ENCODE measurements at regions not wholly inside any gene's neighbourhood (a gene's known extent, or its start where the extent isn't known, plus 50 kb on each side); places are given as distances from the start of the nearest gene placed in this dataset.

DNA sequence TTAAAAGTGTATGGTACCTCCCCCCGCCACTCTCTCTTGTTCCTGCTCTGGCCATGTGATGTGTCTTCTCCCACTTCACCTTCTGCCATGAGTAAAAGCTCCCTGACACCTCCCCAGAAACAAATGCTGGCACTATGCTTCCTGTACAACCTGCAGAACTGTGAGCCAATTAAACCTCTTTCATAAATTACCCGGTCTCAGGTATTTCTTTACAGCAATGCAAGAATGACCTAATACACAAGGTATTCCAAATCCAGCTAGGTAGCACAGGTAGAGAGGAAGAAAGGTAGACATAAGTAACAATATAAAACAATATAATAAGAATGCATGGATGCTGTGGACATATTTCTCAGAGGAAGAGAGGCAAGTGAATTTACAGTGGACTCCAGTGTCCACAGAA, 394.1 kb upstream of the ARID1B start:
- no peak for DNase-seq (ENCODE audit: low read depth in 1 of 2, low spot score in 1 of 2)

DNA sequence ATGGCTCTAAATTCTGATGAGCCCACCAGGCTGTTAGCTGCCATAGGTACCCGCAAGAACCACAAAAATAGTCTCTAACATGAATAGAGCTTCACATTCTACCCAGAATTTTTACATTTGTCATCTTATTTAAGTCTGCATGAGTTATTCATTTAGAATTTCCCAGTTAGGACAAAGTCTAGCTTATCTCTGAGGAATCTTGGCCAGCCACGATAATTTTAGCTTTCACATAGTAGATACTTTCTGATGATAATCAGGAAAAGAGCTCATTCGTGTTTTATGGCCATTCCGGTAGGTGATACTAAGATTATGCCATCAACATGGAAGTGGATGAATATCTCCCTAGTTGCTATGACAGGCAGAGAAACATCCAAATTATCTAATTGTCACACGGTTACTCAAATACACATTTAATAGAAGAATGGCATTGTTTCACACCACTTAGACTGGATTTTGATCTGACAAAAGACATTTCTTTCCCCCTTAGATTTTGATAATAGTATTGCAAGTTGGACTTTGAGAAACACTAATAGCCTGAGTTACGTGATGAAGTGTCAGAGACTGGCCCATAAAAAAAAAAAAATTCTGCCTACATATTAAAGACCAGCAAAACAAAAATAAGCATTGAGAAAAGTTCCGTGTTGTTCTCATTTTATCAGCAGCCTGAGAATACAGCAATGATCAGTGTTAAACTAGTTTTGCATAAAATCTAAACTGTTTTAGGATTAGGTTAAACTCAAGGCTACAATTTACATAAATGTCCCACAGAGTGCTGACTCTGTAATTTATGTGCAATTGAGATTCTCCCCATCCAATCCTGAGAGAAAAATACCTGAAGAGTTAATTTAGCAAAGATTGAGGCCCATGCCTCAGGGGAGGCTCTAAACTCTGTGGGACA, 397.5 kb upstream of the ARID1B start:
- no peak for DNase-seq (ENCODE audit: low read depth in 1 of 2, low spot score in 1 of 2)

DNA sequence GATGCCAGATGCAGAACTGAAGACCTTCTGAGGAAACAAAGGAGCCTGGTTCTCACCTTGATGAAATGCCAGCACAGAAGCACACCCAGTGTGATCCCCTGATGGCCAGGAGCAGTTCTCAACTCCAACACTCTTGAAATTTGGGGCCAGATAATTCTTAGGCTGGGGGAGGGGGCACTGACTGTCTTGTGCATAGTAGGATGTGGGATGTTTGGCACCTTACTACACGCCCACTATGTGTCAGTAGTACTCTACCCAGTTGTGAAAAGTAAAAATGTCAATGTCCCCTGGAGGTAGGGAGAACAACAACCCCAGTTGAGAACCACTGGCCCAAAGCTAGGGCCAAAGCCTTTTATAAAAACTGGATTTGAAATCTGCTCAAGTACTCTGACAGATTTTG, 398.3 kb upstream of the ARID1B start:
- DNase-seq (ENCODE audit: low read depth in 1 of 2, low spot score in 1 of 2): no peak

DNA sequence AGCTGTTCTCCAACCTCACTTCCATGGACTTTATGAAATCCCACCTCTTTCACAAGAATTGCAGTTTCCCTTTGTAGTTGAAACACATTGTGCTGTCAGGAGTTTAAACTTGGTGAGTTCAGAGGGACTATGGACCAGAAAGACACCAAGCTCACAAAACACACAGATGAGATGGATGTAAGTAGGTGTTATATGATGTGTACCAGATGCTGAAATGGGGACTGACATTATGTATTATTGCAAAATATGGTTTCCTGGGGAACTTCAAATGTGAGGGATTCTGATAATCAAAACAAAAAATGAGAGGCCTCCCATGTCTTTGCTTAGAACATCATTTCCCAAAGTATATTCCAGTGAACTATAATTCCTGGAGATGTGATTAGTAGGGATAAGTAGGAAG, 401.1 kb upstream of the ARID1B start:
- no peak for DNase-seq (ENCODE audit: low read depth in 1 of 2, low spot score in 1 of 2)

DNA sequence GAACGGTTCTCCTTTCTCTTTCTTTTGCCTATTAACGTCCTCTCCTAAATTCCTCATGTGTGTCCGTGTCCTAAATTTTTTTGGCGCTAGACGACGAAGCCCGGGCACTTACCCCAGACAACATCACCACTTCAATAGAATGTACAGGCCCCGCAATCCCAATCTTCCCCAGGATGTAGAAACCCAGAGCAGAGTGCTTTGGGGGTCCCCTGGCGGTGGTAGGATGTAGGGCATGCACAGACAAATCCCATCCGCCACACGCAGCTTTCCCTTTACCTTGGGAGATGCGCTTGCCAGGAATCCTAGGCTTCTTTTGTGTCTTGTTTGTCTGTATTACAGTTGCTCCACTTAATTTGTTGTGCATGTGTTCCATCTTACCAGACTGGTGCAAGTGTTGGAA, 417.3 kb upstream of the ARID1B start:
- no peak for DNase-seq (ENCODE audit: low read depth in 1 of 2, low spot score in 1 of 2)

DNA sequence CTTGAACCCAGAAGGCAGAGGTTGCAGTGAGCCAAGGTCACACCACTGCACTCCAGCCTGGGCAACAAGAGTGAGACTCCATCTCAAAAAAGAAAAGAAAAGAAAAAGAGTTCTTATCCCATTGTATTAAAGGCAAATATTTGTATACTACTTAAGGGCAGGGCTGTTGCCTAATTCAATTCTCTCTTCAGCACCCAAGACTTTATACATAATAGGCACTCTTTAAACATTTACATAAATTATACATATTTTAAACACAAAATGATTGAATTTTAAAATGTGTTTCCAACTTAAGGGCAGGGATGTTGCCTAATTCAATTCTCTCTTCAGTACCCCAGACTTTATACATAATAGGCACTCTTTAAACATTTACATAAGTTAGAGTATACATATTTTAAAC, 424.3 kb upstream of the ARID1B start:
- no peak for DNase-seq (ENCODE audit: low read depth in 1 of 2, low spot score in 1 of 2)

DNA sequence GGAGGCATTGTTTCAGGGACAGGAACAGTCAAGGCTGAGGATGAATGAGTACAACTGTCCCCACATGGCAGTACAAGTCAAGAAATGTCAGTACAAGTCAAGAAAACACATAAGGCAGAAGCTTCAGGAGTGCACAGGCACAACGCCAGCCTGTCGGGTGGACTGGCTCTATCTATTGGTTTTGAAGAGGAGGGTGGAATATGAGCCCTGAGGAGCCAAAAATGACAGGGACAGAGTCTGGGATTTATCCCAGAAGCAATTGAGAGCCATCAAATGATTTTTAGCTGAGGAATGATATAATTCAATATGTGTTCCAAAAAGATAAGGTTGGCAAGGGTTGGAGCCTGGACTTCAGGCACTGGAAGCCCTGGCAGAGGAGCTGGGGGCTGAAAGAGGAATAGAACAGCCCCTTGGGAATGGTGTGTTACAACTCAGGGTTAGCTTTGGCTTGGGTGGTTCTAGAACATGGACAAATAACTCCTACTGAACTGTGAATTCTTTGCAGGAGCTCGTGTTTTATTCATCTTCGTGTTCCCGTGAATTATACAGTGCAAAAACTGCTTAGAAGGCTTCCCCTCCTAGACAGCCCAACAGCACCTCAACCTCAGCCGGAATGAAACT, 425.7 kb upstream of the ARID1B start:
- DNase-seq (ENCODE audit: low read depth in 1 of 2, low spot score in 1 of 2): no peak

DNA sequence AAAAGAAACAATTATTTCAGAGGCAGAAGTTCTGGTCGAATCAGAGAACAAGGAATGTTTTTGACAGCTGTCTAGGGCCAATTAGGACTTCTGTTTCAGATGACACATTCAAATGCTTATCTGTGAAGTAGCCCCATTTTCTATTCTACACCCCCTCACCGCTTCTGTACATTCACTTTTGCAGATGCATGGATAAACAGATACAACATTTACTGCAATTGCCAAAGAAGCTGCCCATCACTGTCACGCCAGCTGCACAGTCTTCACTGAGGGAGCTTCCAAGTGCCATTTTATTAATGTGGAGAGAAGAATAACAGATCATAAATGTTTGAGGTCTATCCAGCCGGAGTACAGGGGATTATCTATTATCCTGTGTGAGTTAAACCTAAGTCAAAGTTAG, 426.8 kb upstream of the ARID1B start:
- no peak for DNase-seq (ENCODE audit: low read depth in 1 of 2, low spot score in 1 of 2)

DNA sequence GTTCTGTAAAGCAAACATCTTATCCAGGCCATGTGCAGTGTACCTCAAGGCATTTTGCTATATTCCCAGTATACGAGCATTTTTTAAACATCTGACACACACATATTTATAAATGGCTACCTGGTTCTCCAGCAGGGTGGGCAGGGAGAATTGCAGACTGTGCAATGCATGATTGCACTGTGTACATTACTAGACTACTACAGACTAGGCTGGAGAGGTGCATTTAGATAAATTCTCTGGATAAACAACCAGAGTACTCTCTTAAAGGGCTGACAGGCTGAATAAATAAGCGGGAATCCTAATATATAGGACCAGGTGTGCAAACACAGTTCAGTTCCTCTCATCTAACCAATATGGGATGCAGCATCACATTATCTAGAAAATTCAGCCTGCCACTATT, 428.3 kb upstream of the ARID1B start:
- no peak for DNase-seq (ENCODE audit: low read depth in 1 of 2, low spot score in 1 of 2)

DNA sequence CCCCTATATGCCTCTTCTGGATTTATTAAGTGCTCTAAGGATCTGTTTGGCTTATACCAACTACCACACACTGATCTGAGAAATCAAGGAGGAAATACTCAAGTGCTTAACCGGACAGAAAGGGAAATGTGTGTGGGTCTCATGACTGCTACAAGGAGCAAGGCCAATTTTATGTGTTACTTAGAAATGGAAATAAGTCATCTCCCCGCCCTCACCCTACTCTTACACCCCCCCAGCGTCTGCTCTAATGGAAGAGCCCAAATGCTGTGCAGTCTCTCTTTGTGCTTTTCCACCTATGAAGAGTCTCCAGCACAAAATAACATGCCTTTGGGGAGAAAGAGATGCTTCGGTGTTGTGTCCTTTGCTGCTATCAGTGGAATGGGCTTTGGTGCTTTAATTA, 428.8 kb upstream of the ARID1B start:
- DNase-seq (ENCODE audit: low read depth in 1 of 2, low spot score in 1 of 2): no peak

DNA sequence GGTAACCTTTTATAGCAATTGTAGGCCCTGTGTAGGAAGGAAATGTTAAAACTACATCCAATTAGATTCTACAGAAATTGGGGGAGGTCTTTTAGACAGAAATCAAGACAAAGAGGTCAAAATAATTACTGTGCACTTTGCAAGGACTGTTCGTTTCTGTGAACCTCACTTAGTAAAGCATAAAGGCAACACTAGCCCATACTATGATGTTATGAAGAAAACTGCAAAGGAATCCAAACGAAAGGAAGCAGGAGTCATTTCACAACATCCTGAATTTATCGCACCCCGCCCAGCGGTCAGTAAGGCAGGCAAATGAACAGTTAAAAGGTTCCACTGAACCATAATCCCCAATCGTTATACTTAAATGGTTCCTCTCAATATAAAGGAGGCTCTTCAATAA, 429.5 kb upstream of the ARID1B start:
- no peak for DNase-seq (ENCODE audit: low read depth in 1 of 2, low spot score in 1 of 2)

DNA sequence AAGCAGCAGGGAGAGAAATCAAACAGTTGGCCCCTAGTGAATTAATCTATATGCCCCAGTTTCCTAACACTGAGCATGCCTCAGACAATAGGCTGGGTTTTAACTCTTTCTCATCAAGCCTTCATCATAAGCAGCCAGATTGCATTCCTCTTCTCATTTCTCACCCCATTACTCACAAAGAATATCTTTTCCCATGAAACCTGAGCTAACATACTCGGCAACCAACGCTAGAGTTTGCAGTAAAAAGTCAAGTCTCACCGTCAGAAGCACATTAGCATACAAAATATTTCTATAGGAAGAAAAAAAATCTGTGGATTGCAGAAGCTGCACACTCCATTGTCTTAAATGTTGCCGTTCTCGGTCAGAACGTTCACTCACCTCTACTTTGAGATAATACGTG, 429.9 kb upstream of the ARID1B start:
- DNase-seq (ENCODE audit: low read depth in 1 of 2, low spot score in 1 of 2): no peak

DNA sequence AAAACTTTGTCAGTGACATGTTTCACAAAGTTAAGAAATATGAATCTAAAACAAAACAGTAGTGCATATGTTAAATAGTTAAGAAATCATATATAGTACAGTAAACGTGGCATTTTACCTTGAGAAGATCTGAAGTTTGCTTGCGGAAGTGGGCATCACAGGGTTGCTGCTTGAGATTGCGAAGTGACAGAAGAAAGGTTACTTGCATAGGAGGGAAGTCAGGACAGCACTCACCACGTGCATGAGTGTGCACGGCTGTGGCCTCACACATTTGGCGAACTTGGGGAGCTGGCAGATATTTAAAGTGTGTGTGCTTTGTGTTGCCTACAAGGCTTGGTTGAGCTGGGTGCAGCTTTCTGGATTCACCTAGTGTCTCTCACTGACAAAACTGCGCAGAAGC, 431.5 kb upstream of the ARID1B start:
- no peak for DNase-seq (ENCODE audit: low read depth in 1 of 2, low spot score in 1 of 2)

DNA sequence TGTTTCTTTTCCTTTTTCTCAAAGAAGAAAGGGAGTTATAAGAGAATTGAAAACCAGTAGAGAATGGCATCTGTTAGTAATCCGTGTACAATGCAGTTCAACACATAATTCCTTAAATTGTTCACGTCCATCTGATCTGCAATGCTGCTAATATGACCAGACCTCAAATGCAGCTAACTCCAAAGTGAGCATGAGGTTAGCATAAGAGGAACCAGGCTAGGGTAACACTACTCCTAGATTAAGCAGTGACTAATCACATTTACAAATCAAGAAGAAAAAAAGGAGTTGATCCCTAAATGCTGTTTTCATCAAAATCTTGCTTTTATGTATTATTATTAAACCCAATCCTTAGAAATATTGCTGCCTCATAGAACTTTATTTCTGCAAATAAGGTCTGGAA, 432.7 kb upstream of the ARID1B start:
- no peak for DNase-seq (ENCODE audit: low read depth in 1 of 2, low spot score in 1 of 2)

DNA sequence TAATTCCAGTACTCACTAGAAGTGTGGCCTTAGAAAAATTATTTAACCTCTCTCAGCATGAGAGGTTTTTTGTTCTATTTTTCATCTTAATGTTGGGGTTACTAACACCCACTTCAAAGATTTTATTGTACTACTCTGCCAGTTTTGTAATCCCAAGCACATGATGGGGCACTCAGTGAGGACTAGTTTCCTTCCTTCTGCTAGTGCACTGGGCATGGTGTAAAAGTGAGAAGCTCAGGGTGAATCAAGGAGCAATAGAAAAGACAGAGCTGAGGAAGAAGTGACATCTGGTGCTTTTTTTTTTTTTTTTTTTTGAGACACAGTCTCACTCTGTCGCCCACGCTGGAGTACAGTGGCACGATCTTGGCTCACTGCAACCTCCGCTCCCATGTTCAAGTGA, 439.4 kb upstream of the ARID1B start:
- no peak for DNase-seq (ENCODE audit: low read depth in 1 of 2, low spot score in 1 of 2)

DNA sequence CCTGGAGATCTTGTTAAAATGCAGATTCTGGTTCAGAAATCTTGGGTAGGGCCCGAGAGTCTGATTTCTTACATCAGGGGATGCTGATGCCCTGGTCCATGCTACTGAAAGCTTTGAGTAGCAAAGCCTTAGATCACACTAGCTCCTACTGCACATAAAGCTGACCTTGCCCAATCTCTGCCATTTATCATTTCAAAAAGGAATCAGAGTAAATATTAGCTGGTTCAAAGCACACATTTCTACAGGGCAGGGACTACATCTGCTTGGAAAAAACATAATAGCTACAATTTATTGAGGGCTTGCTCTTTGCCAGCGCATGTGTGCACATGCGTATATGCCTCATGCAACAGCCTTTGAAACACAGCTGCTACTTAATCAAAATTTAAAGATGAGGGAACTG, 440.4 kb upstream of the ARID1B start:
- DNase-seq (ENCODE audit: low read depth in 1 of 2, low spot score in 1 of 2): no peak

DNA sequence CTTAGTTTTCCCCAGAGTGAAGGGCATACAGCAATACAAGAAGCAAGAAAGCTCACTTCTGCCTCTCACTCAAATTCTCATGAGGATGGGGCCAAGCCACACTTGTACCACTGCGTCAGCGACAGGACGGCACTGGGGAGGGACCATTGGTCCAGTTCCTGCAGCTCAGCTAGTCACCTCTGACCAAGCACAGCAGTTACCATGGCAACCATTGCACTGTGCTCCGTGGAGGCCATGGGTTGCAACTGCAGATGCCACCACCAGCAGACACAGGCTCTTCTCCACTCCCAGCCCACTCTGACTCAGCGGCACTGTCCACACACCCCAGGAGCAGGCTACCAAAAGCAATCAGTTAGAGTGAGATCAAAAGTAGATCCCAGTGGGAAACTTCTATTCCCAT, 441.1 kb upstream of the ARID1B start:
- no peak for DNase-seq (ENCODE audit: low read depth in 1 of 2, low spot score in 1 of 2)

DNA sequence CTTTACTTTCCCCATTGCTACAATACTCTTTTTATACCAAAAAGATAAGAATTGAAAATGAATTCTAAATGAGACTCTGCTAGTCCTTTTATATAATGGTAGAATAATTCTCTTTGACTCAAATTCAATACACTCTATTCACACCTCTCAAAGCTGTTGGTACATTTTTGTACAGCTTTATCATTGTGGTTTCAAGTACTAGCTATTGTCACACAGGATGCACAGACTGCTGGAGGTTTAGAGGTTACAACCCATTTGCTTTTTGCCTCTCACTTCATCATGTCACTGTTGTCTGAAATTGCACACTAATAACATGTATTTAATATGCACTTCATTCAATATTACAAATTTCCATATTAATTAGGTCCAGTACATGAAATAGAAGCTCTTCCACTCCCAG, 442.2 kb upstream of the ARID1B start:
- no peak for DNase-seq (ENCODE audit: low read depth in 1 of 2, low spot score in 1 of 2)

DNA sequence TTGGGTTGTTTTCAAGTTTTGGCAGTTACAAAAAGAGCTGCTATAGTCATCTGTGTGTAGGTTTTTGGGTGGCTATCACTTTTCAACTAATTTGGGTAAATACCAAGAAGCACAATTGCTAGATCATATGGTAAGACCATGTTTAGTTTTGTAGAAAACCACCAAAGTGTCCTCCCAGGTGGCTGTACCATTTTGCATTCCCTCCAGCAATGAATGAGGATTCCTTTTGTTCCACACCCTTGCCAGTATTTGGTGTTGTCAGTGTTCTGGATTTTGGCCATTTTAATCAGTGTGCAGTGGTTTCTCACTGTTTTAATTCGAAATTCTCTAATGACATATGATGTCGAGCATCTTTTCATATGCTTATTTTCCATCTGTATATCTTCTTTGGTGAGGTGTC, 457.5 kb upstream of the ARID1B start:
- DNase-seq (ENCODE audit: low read depth in 1 of 2, low spot score in 1 of 2): no peak

DNA sequence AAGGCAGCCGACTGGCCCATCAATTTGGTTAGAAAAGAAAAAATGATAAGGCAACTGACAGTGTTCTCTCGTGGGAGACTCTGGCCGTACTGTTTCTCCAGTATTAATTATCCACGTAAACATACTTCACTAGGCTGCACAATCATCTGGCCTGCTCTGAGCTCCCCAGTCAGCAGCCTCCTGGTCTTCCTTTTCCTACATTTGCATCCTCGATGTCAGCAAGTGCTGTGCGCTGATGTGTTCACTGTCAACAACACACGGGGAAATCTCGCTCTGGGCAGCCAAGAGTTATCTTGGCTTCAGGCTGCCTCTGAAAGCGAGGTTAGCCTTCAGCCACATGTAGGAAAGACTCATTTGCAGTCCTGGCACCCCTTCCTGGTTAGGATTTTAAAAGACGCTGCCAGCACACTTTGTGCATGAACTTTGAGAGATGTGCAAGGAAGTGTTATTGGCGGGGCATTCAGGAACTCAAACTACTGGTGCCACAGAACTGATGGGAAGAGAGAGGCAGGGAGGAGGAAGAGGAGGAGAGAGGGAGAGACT, 460.5 kb upstream of the ARID1B start:
- DNase-seq (ENCODE audit: low read depth in 1 of 2, low spot score in 1 of 2): no peak

DNA sequence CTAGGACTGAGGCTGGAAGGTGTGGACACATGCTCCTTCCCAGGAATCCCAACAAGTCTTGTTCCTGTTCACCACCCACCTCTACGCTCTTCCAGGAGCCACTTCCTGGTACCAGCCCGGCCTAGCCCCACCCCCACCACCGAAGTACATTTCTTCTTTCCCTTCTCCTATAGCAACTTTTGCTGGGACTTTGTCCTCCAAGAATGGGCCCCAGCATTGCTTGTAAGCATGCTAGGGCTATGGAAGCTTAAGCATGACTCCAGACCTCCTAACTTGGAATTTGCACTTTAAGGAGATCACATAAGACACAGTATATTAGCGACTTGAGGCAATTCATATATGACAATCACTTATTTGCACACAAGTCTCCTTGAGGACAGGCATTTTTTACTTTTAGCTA, 462.0 kb upstream of the ARID1B start:
- no peak for DNase-seq (ENCODE audit: low read depth in 1 of 2, low spot score in 1 of 2)

DNA sequence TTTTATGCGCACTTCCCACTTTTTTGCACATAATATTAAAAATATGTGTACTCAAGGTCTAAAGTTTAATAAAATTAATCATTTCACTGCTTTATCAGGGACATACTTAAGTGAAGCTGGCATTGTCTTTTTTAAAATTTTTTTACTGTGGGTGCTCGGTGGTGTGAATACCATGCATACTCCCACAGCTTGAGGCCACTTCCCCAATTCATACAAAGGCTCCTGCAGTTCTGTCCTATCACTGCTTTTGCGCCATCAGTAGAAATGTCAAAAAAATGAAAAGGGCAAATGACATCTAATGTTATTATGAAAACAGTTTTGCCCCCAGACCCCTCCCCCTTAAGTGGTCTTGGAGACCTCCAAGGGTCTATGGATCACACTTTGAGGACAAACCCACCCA, 464.1 kb upstream of the ARID1B start:
- no peak for DNase-seq (ENCODE audit: low read depth in 1 of 2, low spot score in 1 of 2)

DNA sequence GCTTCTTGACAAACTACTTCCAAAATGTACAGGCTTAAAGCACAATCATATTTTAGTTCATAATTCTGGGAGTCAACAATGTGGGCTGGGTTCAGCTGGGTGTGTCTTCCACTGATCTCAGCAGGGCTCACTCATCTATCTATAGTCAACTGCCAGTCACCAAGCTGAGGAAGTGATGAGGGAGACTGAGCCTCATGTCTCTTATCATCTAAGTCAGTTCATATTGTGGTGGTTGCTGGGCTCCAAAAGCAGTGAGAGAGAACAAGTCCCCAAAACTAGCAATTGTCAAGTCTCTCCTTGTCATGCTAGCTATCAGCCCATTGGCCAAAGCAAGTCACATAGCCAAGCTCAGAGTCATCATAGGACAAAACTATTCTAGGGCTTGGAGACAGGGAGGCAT, 465.9 kb upstream of the ARID1B start:
- DNase-seq (ENCODE audit: low read depth in 1 of 2, low spot score in 1 of 2): no peak
